ENCODE measurements at regions not wholly inside any gene's neighbourhood (a gene's known extent, or its start where the extent isn't known, plus 50 kb on each side); places are given as distances from the start of the nearest gene placed in this dataset.

- no peak for DNase-seq (ENCODE audit: low spot score in 2 of 2)
- no peak overlapping the region for H3K4me3 ChIP-seq
- H3K27ac ChIP-seq, result no peak overlapping the region
- no peaks in the 10 kb centered on the region for H3K36me3 ChIP-seq
- no peaks in the 10 kb centered on the region for H3K4me1 ChIP-seq
- peaks cover 0 to 4% of the 10 kb centered on the region in 2 donors for H3K27me3 ChIP-seq
- intact Hi-C loops (cut with DNase I; ENCODE audit: low total_unique reads), result no loop called here
- TF ChIP-seq POLR2A (IDR thresholded peaks at IDR 0.05), result no peak
- no peak for TF ChIP-seq POLR2AphosphoS5 (IDR thresholded peaks at IDR 0.05)
- no peak for TF ChIP-seq CTCF (IDR thresholded peaks at IDR 0.05)
- no peaks in the 10 kb centered on the region for H3K9me3 ChIP-seq
Observed at GRCh38 chr11:19326499-19326898, 85.8 kb upstream of the E2F8 start.

GRCh38 chr11:19323502-19323901 is 82.8 kb upstream of the E2F8 start:
- no peak overlapping the region for H3K4me3 ChIP-seq
- no peaks in the 10 kb centered on the region for H3K36me3 ChIP-seq
- peaks cover 0 to 11% of the 10 kb centered on the region in 2 donors for H3K27me3 ChIP-seq
- intact Hi-C loops (cut with DNase I; ENCODE audit: low total_unique reads), result no loop called here
- DNase-seq (ENCODE audit: low spot score in 2 of 2), result no peak
- no peak overlapping the region for H3K27ac ChIP-seq
- peaks cover 0 to 5% of the 10 kb centered on the region in 2 donors for H3K4me1 ChIP-seq
- H3K9me3 ChIP-seq, result no peaks in the 10 kb centered on the region
- TF ChIP-seq POLR2A (IDR thresholded peaks at IDR 0.05) (no peak), CTCF (IDR thresholded peaks at IDR 0.05) (no peak), POLR2AphosphoS5 (IDR thresholded peaks at IDR 0.05) (no peak)

DNA sequence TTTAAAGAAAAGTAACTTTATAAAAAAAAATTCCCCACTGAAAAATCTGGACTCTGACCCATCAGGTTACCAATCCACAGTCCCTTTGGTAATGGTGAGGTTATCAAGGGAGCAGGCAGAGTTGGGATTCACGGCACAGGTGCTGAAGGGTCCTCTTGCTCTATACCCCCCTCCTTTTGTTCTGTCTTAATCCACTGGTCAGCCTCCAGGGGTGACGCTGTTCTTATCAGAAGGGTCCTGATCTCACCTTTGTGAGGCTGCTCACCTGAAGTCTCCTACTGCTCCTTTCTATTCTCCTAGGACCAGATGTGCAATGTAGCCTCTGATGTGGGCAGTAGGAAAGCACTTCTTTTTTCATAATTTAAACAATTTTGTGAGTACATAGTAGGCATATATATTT is 80.6 kb upstream of the E2F8 start:
- no peak for DNase-seq (ENCODE audit: low spot score in 2 of 2)
- H3K4me1 ChIP-seq, result peaks cover 0 to 5% of the 10 kb centered on the region in 2 donors
- no peak for TF ChIP-seq POLR2AphosphoS5 (IDR thresholded peaks at IDR 0.05)
- no peak for TF ChIP-seq CTCF (IDR thresholded peaks at IDR 0.05)
- no peak for TF ChIP-seq POLR2A (IDR thresholded peaks at IDR 0.05)
- no peak overlapping the region for H3K4me3 ChIP-seq
- H3K27me3 ChIP-seq, result peaks cover 0 to 11% of the 10 kb centered on the region in 2 donors
- no peaks in the 10 kb centered on the region for H3K9me3 ChIP-seq
- intact Hi-C loops (cut with DNase I; ENCODE audit: low total_unique reads), result no loop called here
- no peaks in the 10 kb centered on the region for H3K36me3 ChIP-seq
- H3K27ac ChIP-seq, result no peak overlapping the region

DNA sequence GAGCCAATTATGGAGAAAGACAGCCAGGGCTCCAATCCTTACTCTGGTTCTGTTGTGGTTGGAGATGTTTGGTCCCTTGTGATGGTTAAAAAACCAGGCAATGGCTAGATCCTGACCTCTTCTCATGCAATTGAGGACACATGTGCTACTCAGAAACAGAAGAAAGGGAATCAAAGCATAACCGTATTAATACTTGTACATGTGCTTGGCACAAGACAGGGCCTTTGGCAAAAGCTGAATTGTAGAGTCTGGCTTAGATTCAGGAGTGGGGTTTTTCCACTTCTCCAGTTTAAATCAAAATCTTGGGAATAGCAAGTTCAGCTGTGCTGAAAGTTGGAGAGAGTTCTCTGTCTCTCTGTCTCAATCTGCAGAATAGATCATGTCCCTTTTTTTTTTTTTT is 80.1 kb upstream of the E2F8 start:
- no peak overlapping the region for H3K4me3 ChIP-seq
- H3K27ac ChIP-seq, result no peak overlapping the region
- no peak for DNase-seq (ENCODE audit: low spot score in 2 of 2)
- peaks cover 0 to 5% of the 10 kb centered on the region in 2 donors for H3K4me1 ChIP-seq
- H3K9me3 ChIP-seq, result no peaks in the 10 kb centered on the region
- H3K27me3 ChIP-seq, result peaks cover 0 to 11% of the 10 kb centered on the region in 2 donors
- H3K36me3 ChIP-seq, result no peaks in the 10 kb centered on the region
- TF ChIP-seq POLR2A (IDR thresholded peaks at IDR 0.05) (no peak), CTCF (IDR thresholded peaks at IDR 0.05) (no peak), POLR2AphosphoS5 (IDR thresholded peaks at IDR 0.05) (no peak)
- intact Hi-C loops (cut with DNase I; ENCODE audit: low total_unique reads), result no loop called here

DNA sequence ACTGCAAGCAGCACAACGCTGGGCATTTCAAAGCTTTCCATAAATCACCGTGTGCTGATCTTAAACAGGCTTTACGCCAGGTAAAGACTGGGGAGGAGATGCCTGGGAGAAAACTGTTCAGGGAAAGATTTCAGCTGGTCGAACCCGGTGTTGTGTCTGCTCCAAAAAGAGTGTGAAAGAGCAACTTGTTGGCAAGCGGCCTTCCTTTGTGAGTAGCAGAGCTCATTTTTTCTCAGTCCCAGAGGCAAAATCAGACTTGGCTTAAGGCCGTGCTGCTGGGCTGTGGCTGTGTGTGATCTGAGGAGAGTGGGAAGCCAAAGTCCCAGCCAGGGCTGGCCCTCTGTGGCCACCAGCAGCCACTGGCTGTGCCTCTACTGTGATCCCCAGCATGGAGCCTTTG is 75.7 kb upstream of the E2F8 start:
- Histone ChIP-seq H3K4me1 (peaks cover 0 to 5% of the 10 kb centered on the region in 2 donors), H3K27me3 (peaks cover 0 to 7% of the 10 kb centered on the region in 2 donors), H3K27ac (no peak overlapping the region), H3K9me3 (no peaks in the 10 kb centered on the region), H3K4me3 (no peak overlapping the region), H3K36me3 (no peaks in the 10 kb centered on the region)
- TF ChIP-seq CTCF (IDR thresholded peaks at IDR 0.05) (no peak), POLR2A (IDR thresholded peaks at IDR 0.05) (no peak), POLR2AphosphoS5 (IDR thresholded peaks at IDR 0.05) (no peak)
- no peak for DNase-seq (ENCODE audit: low spot score in 2 of 2)
- intact Hi-C loops (cut with DNase I; ENCODE audit: low total_unique reads), result no loop called here

All from breast epithelium (tissue), 4 donors.